RWPE2 (cell line): ENCODE measurements at regions not wholly inside any gene's neighbourhood (a gene's known extent, or its start where the extent isn't known, plus 50 kb on each side); places are given as distances from the start of the nearest gene placed in this dataset.
A peak's percentile ranks its signal among the peaks of the same experiment; 100 is the strongest.

Experiments used
- ATAC-seq: fragments of 200-7000 bp; cut with Tn5 transposase; 3 replicates; pipeline ENCODE4 v1.9.1; 2021; ENCODE audit warnings: low read depth
- DNase-seq: peaks from one replicate; pipeline ENCODE4 v3.0.0-alpha.2; 2020; ENCODE audit warnings: low spot score
- H3K27ac ChIP-seq: fragments of 450-650 bp; 2 replicates; pipeline ENCODE4 v1.5.1; 2017; ENCODE audit warnings: mild to moderate bottlenecking; ENCODE audit not compliant: poor library complexity, severe bottlenecking
- H3K27me3 ChIP-seq: fragments of 250-450 bp; sonication (Bioruptor Pico); 2 replicates; pipeline ENCODE4 v1.5.1; 2021; ENCODE audit warnings: mild to moderate bottlenecking, moderate library complexity; ENCODE audit not compliant: insufficient read depth, poor library complexity, severe bottlenecking
- H3K36me3 ChIP-seq: fragments of 250-450 bp; sonication (Bioruptor Pico); 2 replicates; pipeline ENCODE4 v1.5.1; 2020; ENCODE audit warnings: low read depth, mild to moderate bottlenecking, moderate library complexity
- H3K4me1 ChIP-seq: fragments of 250-450 bp; sonication (Bioruptor Pico); 2 replicates; pipeline ENCODE4 v1.5.1; 2021; ENCODE audit warnings: mild to moderate bottlenecking, moderate library complexity; ENCODE audit not compliant: insufficient read depth, poor library complexity, severe bottlenecking
- H3K4me3 ChIP-seq: fragments of 250-450 bp; sonication (Bioruptor Pico); 2 replicates; pipeline ENCODE4 v1.5.1; 2021; ENCODE audit warnings: mild to moderate bottlenecking, moderate library complexity; ENCODE audit not compliant: severe bottlenecking
- H3K9me3 ChIP-seq: fragments of 250-450 bp; sonication (Bioruptor Pico); 2 replicates; pipeline ENCODE4 v1.5.1; 2021; ENCODE audit warnings: mild to moderate bottlenecking, moderate library complexity; ENCODE audit not compliant: severe bottlenecking
- CTCF ChIP-seq: fragments of 450-650 bp; IDR thresholded peaks from one replicate; pipeline ENCODE4 v1.5.1; 2017; ENCODE audit warnings: mild to moderate bottlenecking, moderate library complexity; ENCODE audit not compliant: poor library complexity, severe bottlenecking

GRCh38 chr3:8365541-8365940, 136.1 kb upstream of the LMCD1 start:
- Histone ChIP-seq H3K9me3 (no peaks in the 10 kb centered on the region), H3K4me1 (no peaks in the 10 kb centered on the region), H3K36me3 (no peaks in the 10 kb centered on the region), H3K4me3 (no peak overlapping the region), H3K27ac (no peak overlapping the region), H3K27me3 (peaks cover 2% of the 10 kb centered on the region)
- no peak for TF ChIP-seq CTCF
- ATAC-seq (no peak), DNase-seq (no peak)

DNA sequence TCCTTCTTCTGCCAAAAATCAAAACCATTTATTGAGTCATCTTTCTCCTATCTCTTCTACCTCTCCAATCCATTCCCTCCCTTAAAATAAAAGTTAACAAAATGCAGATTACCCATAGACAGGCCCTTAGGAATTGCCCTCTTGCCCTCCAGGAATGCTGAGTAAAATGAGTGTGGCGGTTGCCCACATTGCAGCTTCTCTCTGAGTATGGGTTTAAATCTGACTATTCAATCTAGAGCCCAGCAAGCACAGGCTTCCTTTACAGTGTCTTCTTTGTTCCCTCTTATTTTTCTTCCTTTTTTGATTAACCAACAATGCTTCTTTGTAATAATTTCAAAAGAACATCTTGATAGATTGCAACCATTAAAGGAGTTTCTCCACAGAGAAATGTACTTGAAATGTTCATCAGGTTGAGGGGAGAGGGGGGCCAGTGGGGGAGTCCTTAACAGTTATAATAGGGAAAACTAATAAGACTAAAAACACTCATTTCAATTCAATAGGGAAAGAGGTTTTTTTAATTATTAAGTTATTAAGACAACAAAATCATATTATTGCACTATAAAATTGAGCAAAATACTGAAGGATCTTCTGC, 135.3 kb upstream of the LMCD1 start:
- Histone ChIP-seq H3K4me3 (no peak overlapping the region), H3K36me3 (no peaks in the 10 kb centered on the region), H3K27me3 (peaks cover 2% of the 10 kb centered on the region), H3K4me1 (no peaks in the 10 kb centered on the region), H3K9me3 (no peaks in the 10 kb centered on the region), H3K27ac (no peak overlapping the region)
- no peak for TF ChIP-seq CTCF
- ATAC-seq = no peak
- DNase-seq = no peak

- H3K36me3 ChIP-seq = no peaks in the 10 kb centered on the region
- no peak for ATAC-seq
- H3K4me1 ChIP-seq = no peaks in the 10 kb centered on the region
- TF ChIP-seq CTCF = no peak
- DNase-seq = no peak
- H3K4me3 ChIP-seq = no peak overlapping the region
- H3K9me3 ChIP-seq = no peaks in the 10 kb centered on the region
- no peak overlapping the region for H3K27ac ChIP-seq
- H3K27me3 ChIP-seq = peaks cover 2% of the 10 kb centered on the region
Measured at GRCh38 chr3:8368598-8368997, 133.0 kb upstream of the LMCD1 start.

GRCh38 chr3:8369638-8370037, 132.0 kb upstream of the LMCD1 start:
- Histone ChIP-seq H3K9me3 (no peaks in the 10 kb centered on the region), H3K4me1 (no peaks in the 10 kb centered on the region), H3K27me3 (peaks cover 2% of the 10 kb centered on the region), H3K27ac (no peak overlapping the region), H3K4me3 (no peak overlapping the region), H3K36me3 (no peaks in the 10 kb centered on the region)
- no peak for ATAC-seq
- no peak for TF ChIP-seq CTCF
- no peak for DNase-seq

DNA sequence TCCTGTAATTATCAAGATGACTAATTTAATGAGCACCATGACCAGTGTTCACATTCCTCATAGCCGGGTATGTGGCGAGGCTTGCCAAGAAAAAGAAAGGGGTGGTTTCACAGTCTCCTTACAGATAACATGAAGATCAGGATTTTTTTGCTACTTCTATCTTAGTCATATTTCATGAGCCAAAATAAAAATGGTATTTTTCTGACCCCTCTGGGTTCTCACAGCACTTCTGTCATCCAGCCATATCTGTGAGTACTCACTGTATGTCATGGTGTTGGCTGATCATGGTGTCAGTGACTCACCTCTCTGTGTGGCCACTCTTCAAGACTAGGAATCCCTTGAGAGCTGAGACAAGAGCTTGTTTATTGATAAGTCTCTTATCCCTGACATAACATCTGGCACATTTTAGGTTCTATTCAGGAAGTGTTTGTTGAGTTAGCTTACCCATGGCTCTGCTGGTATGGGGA, 130.5 kb upstream of the LMCD1 start:
- peaks cover 2% of the 10 kb centered on the region for H3K27me3 ChIP-seq
- DNase-seq (no peak), ATAC-seq (peak; percentile 59; the same call in 2 of the 3 replicates)
- no peaks in the 10 kb centered on the region for H3K36me3 ChIP-seq
- no peaks in the 10 kb centered on the region for H3K4me1 ChIP-seq
- H3K9me3 ChIP-seq = no peaks in the 10 kb centered on the region
- no peak overlapping the region for H3K4me3 ChIP-seq
- no peak overlapping the region for H3K27ac ChIP-seq
- no peak for TF ChIP-seq CTCF
